Ureter (tissue), 1 donor: ENCODE measurements at regions not wholly inside any gene's neighbourhood (a gene's known extent, or its start where the extent isn't known, plus 50 kb on each side); places are given as distances from the start of the nearest gene placed in this dataset.

Experiments
- DNase-seq: peaks from one replicate; pipeline ENCODE4 v3.0.0-alpha.2; 2020; ENCODE audit warnings: low spot score
- donor health status: DM: yes; HTN: yes; CAD: no.

DNA sequence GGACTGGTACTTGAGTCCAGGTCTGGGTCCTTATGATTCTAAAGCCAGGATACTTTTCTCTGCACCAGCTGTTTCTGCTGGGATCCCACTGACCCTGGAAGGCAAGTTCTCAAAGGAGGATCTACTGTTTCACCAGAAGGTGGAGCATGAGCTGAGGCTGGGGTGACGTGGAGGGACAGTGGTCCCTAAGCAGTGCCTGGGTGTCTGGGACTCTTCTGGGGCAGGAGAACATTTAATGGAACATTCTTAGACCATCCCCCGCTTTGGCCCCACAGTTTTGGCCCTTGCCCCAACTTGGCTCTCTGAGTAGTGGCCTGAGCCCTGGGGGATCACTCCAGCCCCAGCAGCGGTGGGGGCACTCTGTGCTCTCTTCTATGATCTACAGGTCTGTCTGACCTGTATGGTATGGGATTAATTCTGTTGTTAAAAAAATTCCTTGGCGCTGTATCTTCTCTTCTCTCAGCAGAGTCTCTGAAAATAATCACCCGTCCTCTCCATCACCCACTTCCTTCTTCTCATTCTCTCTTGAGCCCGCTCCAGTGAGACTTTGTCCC is 60.3 kb upstream of the CSF3R start:
- no peak for DNase-seq

GRCh38 chr1:36542024-36542961 is 59.6 kb upstream of the CSF3R start:
- no peak for DNase-seq

GRCh38 chr1:36540056-36540455 is 57.3 kb upstream of the CSF3R start:
- DNase-seq, result no peak

GRCh38 chr1:36539526-36539925 is 56.8 kb upstream of the CSF3R start:
- DNase-seq, result no peak

DNA sequence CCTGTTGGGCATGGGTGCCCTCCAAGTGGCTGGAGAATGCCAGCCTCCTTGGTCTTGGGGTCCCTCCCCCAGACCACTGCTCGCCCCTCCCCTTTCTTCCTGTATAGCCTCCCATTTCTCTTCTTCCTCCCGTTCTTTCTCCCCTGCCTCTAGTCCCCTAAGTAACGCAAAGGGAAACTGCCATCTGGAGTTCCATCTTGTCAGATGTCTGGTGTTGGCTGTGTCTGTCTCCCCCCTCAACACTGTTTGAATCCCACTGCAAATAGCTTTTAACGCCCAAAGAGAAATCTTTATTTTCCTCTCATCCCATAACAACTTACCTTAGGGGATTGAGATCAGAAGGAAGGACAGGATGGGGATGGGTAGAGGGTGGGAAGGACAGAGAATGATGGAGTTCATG is 55.3 kb upstream of the CSF3R start:
- DNase-seq, result no peak

DNA sequence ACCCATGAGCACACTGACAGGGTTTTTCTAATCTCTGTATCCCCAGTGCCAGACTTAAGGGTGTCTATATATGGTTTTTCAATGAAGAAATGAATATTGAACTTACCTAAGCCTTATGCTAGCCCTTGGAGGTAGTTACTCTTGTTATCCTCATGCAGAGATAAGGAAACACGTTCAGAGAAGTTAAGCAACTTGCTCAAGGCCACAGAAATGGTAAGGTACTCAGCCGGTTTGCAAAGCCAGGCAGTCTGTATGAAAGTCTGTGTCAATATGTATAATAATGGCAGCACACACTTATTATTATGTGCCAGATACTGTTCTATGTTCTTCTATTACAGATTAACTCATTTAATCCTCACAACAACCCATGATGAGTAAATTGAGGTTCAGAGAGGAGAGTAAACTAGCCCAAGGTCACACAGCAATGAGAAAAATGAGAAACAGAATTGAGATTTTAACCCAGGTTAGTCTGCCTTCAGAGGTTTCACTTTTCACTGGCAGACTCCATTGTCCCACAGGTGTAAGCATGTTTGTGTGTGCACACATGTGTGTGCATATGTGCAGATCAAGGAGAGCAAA is 54.6 kb upstream of the CSF3R start:
- DNase-seq, result no peak

- no peak for DNase-seq
Measured at GRCh38 chr1:36536727-36537126, 54.0 kb upstream of the CSF3R start.

DNA sequence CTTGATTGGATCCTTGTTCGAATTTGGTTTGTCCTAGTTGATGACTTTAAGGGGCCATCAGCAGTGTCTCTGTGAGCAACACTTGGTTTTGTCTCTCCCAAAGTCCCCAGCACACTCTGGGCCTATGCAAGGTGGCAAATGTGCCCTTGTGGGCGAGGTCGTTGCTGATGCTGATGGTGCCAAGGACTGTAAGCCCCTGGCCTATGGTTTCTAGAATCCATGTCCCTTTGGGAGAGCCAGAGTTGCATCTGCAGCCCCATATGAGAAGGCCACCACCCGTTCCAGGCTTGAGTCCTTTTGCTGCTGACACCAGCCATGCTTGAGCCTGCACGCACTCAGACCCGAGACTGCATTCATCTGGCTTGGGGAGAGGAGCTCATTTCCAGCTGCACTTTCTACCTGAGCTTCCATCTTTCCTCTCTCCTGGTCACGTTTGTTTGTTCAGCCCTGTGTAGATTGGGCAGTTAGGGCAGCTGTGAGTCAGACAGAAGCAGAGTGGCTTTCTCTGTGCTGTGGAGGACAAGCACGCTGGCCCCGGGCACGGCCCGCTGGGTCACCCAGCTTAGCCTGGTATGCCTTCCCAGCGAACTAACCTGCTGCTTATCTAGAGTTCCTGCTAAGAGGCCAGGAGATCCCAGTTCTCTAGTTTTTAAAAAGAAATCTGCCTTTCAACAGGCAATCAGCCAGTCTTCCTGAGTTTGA is 52.1 kb upstream of the CSF3R start:
- DNase-seq, result no peak

DNA sequence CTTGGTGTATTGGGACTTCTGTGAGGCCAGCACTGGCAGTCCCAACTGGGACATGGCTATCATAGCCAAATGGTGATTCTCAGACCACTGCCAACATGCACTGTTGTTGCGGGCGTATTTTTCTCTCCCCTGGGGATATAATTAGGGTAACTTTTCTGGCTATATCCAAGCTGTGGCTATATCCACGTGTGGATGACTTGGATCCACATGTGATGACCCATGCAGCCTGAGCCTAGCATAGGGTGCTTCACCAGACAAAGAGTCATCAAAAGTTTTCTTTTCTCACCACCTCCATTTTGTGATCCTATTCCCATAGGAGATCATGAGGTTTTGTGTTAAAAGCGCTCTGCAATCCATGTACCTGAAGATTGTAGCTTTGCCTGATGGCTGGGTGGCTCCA is 51.2 kb upstream of the CSF3R start:
- DNase-seq, result no peak

GRCh38 chr1:36532810-36533401 is 50.2 kb upstream of the CSF3R start:
- DNase-seq, result no peak
